ENCODE measurements at regions not wholly inside any gene's neighbourhood (a gene's known extent, or its start where the extent isn't known, plus 50 kb on each side); places are given as distances from the start of the nearest gene placed in this dataset.
A peak's percentile ranks its signal among the peaks of the same experiment; 100 is the strongest.
"Not testable (repeated sequence)": the region's sequence is repeated elsewhere in the genome, so short reads cannot be mapped to it uniquely, and the experiment has no call there.

- Histone ChIP-seq H3K27me3 (ENCODE audit: insufficient read depth, low read depth) (no peaks in the 10 kb centered on the region), H3K27ac (no peak overlapping the region), H2AFZ (no peak overlapping the region), H3K4me3 (no peak overlapping the region), H3K4me1 (replicated peaks; ENCODE audit: insufficient read depth) (no peaks in the 10 kb centered on the region; the same call in 1 of the 2 replicates), H3K9me2 (ENCODE audit: insufficient read depth) (no peaks in the 10 kb centered on the region), H3K79me2 (ENCODE audit: low read depth) (no peaks in the 10 kb centered on the region), H3F3A (ENCODE audit: insufficient read depth, low read depth) (no peaks in the 10 kb centered on the region), H3K9me3 (ENCODE audit: insufficient read depth, low read depth) (no peaks in the 10 kb centered on the region), H3K36me3 (ENCODE audit: low read depth) (no peaks in the 10 kb centered on the region), H3K4me2 (no peak overlapping the region), H4K20me1 (ENCODE audit: insufficient read depth) (no peaks in the 10 kb centered on the region)
- ChIA-PET CTCF (no interaction called here), POLR2A (ENCODE audit: unreplicated experiment) (no interaction called here)
- no peak for DNase-seq
- BruUV-seq (replicated peaks) = no TSS peak
- no peak for TF ChIP-seq CTCF (conservative IDR thresholded peaks at IDR 0.05)
- TF ChIP-seq EZH2 (IDR thresholded peaks at IDR 0.05; ENCODE audit: low read depth) = no peak
- intact Hi-C loops (cut with micrococcal nuclease; ENCODE audit: unreplicated experiment) = no loop called here
Observed at GRCh38 chrX:131881194-131881593, 141.9 kb upstream of the STK26 start.

- POLR2A ChIA-PET (ENCODE audit: unreplicated experiment) = interaction anchor here (0.7 kb wide), 1 partner anchor 74 kb away, joined by 5 read pairs; no protein-coding TSS in a partner anchor
- H3K36me3 ChIP-seq (ENCODE audit: low read depth); BruUV-seq (replicated peaks); CTCF ChIA-PET; H3K9me2 ChIP-seq (ENCODE audit: insufficient read depth); H3K79me2 ChIP-seq (ENCODE audit: low read depth); H3K4me3 ChIP-seq; H3K27me3 ChIP-seq (ENCODE audit: insufficient read depth, low read depth); H3K4me2 ChIP-seq; H3K9me3 ChIP-seq (ENCODE audit: insufficient read depth, low read depth); H2AFZ ChIP-seq; H4K20me1 ChIP-seq (ENCODE audit: insufficient read depth); DNase-seq; H3K4me1 ChIP-seq (replicated peaks; ENCODE audit: insufficient read depth); H3F3A ChIP-seq (ENCODE audit: insufficient read depth, low read depth); intact Hi-C loops (cut with micrococcal nuclease; ENCODE audit: unreplicated experiment); H3K27ac ChIP-seq: not testable (repeated sequence)
Observed at GRCh38 chrX:131885042-131885441, 138.1 kb upstream of the STK26 start.

- H3K27ac ChIP-seq; H2AFZ ChIP-seq; intact Hi-C loops (cut with micrococcal nuclease; ENCODE audit: unreplicated experiment); POLR2A ChIA-PET (ENCODE audit: unreplicated experiment); H3K9me3 ChIP-seq (ENCODE audit: insufficient read depth, low read depth); H3K27me3 ChIP-seq (ENCODE audit: insufficient read depth, low read depth); H3K79me2 ChIP-seq (ENCODE audit: low read depth); H3K9me2 ChIP-seq (ENCODE audit: insufficient read depth); BruUV-seq (replicated peaks); H3K36me3 ChIP-seq (ENCODE audit: low read depth); H3K4me2 ChIP-seq; H4K20me1 ChIP-seq (ENCODE audit: insufficient read depth); H3K4me3 ChIP-seq; H3F3A ChIP-seq (ENCODE audit: insufficient read depth, low read depth); DNase-seq: not testable (repeated sequence)
- CTCF ChIA-PET = interaction anchor here (0.7 kb wide), 1 partner anchor 209 kb away, joined by 3 read pairs; no protein-coding TSS in a partner anchor
- peaks cover 11% of the 10 kb centered on the region for H3K4me1 ChIP-seq (replicated peaks; ENCODE audit: insufficient read depth)
Observed at GRCh38 chrX:131893857-131894256, 129.2 kb upstream of the STK26 start.

GRCh38 chrX:131894995-131895394 is 128.1 kb upstream of the STK26 start:
- Histone ChIP-seq H3K4me3 (no peak overlapping the region), H3K4me2 (0 out of 2 replicates have a peak overlapping the region, but pooled peaks have one; percentile 8), H2AFZ (no peak overlapping the region), H3K27me3 (ENCODE audit: insufficient read depth, low read depth) (no peaks in the 10 kb centered on the region), H4K20me1 (ENCODE audit: insufficient read depth) (no peaks in the 10 kb centered on the region), H3K79me2 (ENCODE audit: low read depth) (no peaks in the 10 kb centered on the region), H3K27ac (no peak overlapping the region), H3K9me2 (ENCODE audit: insufficient read depth) (peaks cover 3% of the 10 kb centered on the region; the same call in 1 of the 2 replicates), H3K9me3 (ENCODE audit: insufficient read depth, low read depth) (no peaks in the 10 kb centered on the region), H3K36me3 (ENCODE audit: low read depth) (no peaks in the 10 kb centered on the region), H3K4me1 (replicated peaks; ENCODE audit: insufficient read depth) (peaks cover 11% of the 10 kb centered on the region), H3F3A (ENCODE audit: insufficient read depth, low read depth) (peaks cover 6% of the 10 kb centered on the region; the same call in 1 of the 2 replicates)
- CTCF ChIA-PET = no interaction called here
- intact Hi-C loops (cut with micrococcal nuclease; ENCODE audit: unreplicated experiment) = no loop called here
- no TSS peak for BruUV-seq (replicated peaks)
- POLR2A ChIA-PET (ENCODE audit: unreplicated experiment) = interaction anchor here (0.6 kb wide), 1 partner anchor 1652 kb away, joined by 4 read pairs; no protein-coding TSS in a partner anchor
- peak in 1 of 2 experiments; percentile 64 for DNase-seq
- no peak for TF ChIP-seq CTCF (conservative IDR thresholded peaks at IDR 0.05)
- TF ChIP-seq EZH2 (IDR thresholded peaks at IDR 0.05; ENCODE audit: low read depth) = no peak

Measured in PC-9 (cell line).